Tibial nerve (tissue), 4 donors: ENCODE measurements at regions not wholly inside any gene's neighbourhood (a gene's known extent, or its start where the extent isn't known, plus 50 kb on each side); places are given as distances from the start of the nearest gene placed in this dataset.

Experiments used
- DNase-seq, 2 donors: peaks; one replicate each; pipeline ENCODE4 v3.0.0-alpha.2; 2019; ENCODE audit warnings: low spot score in 2 of 2
- H3K27ac ChIP-seq, 4 donors: fragments of 200-600 bp; sonication (generic) in 3 of 4; one replicate each; pipeline ENCODE4 v1.5.1; 2017 to 2019; ENCODE audit warnings: mild to moderate bottlenecking in 1 of 4
- H3K27me3 ChIP-seq, 2 donors: fragments of 200-600 bp; sonication (generic) in 1 of 2; one replicate each; pipeline versions ENCODE4 v1.5.1 to v1.6.0; 2017 to 2019
- H3K36me3 ChIP-seq, 3 donors: fragments of 200-600 bp; sonication (generic); one replicate each; pipeline ENCODE4 v1.5.1; 2018 to 2019
- H3K4me1 ChIP-seq, 4 donors: fragments of 200-600 bp; sonication (generic) in 3 of 4; one replicate each; pipeline ENCODE4 v1.5.1; 2017 to 2019
- H3K4me3 ChIP-seq, 4 donors: fragments of 200-600 bp; sonication (generic) in 3 of 4; one replicate each; pipeline ENCODE4 v1.5.1; 2017 to 2019; ENCODE audit warnings: mild to moderate bottlenecking in 1 of 4, moderate library complexity in 1 of 4
- H3K9me3 ChIP-seq, 4 donors: fragments of 200-600 bp; sonication (generic) in 3 of 4; one replicate each; pipeline ENCODE4 v1.5.1; 2017 to 2019
- EP300 ChIP-seq, 2 donors: sonication (generic); formaldehyde crosslinking; IDR thresholded peaks; one replicate each; pipeline ENCODE4 v1.6.1; 2017; ENCODE audit warnings: antibody characterized with exemption in 2 of 2, mild to moderate bottlenecking in 1 of 2
- POLR2A ChIP-seq, 2 donors: fragments of 450-650 bp; IDR thresholded peaks; one replicate each; pipeline ENCODE4 v1.6.1; 2017; ENCODE audit warnings: antibody characterized with exemption in 2 of 2, mild to moderate bottlenecking in 2 of 2, moderate library complexity in 2 of 2
- WGBS, 2 donors: methylation state at CpG; one replicate each; pipeline ENCODE4 v1.1.5; 2018; 5-methylcytosine and 5-hydroxymethylcytosine counted together
- TF ChIP-seq, protein P1 (sequence below), 5 experiments: fragments of 200-600 bp in 3 of 5; fragments of 450-650 bp in 2 of 5; sonication (generic) in 3 of 5; IDR thresholded peaks; one replicate each; pipeline ENCODE4 v1.5.1; 2016 to 2019; ENCODE audit warnings: antibody characterized with exemption in 5 of 5, mild to moderate bottlenecking in 3 of 5, moderate library complexity in 2 of 5

DNA sequence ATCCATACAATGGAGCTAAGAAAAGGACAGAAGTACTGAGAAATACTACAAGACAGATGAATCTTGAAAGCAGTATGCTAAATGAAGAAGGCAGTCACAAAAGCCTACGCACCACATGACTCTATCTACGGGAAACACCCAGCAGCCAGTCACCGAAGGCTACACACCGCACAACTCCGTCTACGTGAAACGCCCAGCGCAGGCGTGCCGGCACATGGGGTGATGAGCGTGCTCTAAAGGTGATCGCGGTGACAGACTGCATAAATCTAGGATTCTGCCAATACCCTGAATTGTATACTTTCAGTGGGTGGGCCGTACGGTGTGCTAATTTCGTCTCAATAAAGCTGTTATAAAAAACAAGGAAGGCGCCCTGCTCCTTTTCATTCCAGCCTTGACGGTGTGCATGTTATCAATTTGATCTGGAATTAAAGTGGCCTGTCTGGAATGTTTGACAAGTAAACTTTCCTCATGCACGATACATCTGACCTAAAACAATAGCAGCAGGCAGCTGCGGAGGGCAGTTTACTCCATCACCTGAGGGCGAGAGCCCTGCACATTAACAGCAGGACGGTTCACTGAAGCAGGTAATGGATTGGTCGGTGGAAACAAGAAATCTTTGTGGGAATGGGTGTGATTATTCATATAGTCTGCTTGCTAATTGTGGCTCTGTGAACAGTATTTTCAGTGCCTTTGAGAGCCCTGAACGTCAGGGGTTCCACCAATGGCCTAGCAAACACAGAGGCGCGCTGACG is 86.2 kb upstream of the SALL3 start:
- Histone ChIP-seq H3K9me3 (peaks cover 0 to 43% (median 7%) of the 10 kb centered on the region in 4 donors), H3K27me3 (no peaks in the 10 kb centered on the region), H3K27ac (no peak overlapping the region), H3K4me1 (no peaks in the 10 kb centered on the region), H3K4me3 (no peak overlapping the region), H3K36me3 (no peaks in the 10 kb centered on the region)
- no peak for DNase-seq
- TF ChIP-seq EP300 (IDR thresholded peaks at IDR 0.05) (no peak), POLR2A (IDR thresholded peaks at IDR 0.05) (no peak)
- TF ChIP-seq, protein P1, sequence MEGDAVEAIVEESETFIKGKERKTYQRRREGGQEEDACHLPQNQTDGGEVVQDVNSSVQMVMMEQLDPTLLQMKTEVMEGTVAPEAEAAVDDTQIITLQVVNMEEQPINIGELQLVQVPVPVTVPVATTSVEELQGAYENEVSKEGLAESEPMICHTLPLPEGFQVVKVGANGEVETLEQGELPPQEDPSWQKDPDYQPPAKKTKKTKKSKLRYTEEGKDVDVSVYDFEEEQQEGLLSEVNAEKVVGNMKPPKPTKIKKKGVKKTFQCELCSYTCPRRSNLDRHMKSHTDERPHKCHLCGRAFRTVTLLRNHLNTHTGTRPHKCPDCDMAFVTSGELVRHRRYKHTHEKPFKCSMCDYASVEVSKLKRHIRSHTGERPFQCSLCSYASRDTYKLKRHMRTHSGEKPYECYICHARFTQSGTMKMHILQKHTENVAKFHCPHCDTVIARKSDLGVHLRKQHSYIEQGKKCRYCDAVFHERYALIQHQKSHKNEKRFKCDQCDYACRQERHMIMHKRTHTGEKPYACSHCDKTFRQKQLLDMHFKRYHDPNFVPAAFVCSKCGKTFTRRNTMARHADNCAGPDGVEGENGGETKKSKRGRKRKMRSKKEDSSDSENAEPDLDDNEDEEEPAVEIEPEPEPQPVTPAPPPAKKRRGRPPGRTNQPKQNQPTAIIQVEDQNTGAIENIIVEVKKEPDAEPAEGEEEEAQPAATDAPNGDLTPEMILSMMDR (IDR thresholded peaks at IDR 0.05), result no peak
- WGBS, 2 donors, result 80 to 83% methylated on average over 27 of the region's 27 CpGs

DNA sequence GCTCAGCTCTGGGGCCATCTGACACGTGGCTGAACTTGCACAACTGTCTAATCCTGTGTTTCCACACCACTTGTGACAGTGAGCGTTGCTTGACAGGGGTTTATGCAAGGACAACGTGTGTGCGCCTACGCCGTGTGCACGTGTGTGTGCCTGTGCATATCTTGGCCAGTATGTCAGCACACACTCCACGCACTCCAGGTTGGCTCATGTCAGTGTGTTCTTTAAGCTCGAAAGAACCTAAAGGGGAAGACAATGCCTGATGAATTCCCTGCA is 85.6 kb upstream of the SALL3 start:
- Histone ChIP-seq H3K27ac (no peak overlapping the region), H3K9me3 (peaks cover 0 to 43% (median 3%) of the 10 kb centered on the region in 4 donors), H3K36me3 (no peaks in the 10 kb centered on the region), H3K4me1 (no peaks in the 10 kb centered on the region), H3K4me3 (no peak overlapping the region), H3K27me3 (no peaks in the 10 kb centered on the region)
- no peak for DNase-seq
- 83 to 86% methylated on average over 9 of the region's 9 CpGs for WGBS, 2 donors
- TF ChIP-seq POLR2A (IDR thresholded peaks at IDR 0.05) (no peak), EP300 (IDR thresholded peaks at IDR 0.05) (no peak)
- TF ChIP-seq, protein P1 (IDR thresholded peaks at IDR 0.05), result no peak

DNA sequence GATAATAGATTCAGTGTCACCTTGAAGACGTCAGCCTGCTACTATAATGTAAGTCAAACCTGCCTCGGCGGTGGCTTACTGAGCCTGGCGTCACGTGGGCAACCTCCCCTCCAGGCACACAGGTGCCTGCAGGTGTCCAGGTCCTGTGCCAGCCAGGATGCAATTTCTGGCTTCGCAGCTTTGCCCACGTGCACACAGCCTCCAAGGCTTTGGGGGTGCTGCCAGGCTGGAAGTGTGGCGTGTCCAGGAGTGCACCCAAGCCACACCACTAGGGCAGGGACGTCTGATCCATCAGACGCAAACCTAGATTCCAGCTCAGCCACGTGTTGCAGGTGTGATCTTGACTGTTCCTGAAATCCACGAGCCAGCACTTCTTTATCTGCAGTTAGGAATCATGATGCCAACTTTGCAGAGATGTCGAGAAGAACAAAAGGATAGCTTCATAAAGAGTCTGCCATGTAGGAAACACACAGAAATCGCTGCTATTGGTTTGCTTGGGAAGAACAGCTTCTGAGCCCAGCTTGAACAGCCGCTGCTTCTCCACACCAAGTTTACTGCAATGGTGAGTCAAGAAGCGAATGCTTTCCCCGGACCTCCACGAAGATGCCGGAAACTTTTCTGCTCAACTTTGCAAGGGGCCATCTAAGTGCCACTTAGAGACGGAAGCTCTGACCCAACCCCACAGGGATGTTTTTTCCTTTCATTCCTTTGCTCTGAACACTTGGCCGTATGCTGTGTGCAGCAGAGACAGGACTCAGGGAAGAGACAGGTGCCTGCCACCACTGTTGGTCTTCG is 84.2 kb upstream of the SALL3 start:
- no peak overlapping the region for H3K27ac ChIP-seq
- no peaks in the 10 kb centered on the region for H3K4me1 ChIP-seq
- no peak for DNase-seq
- 82 to 88% methylated on average over 22 of the region's 22 CpGs for WGBS, 2 donors
- no peak overlapping the region for H3K4me3 ChIP-seq
- H3K27me3 ChIP-seq, result no peaks in the 10 kb centered on the region
- peaks cover 0 to 36% (median 0%) of the 10 kb centered on the region in 4 donors for H3K9me3 ChIP-seq
- no peaks in the 10 kb centered on the region for H3K36me3 ChIP-seq
- TF ChIP-seq, protein P1 (IDR thresholded peaks at IDR 0.05), result no peak
- TF ChIP-seq EP300 (IDR thresholded peaks at IDR 0.05) (no peak), POLR2A (IDR thresholded peaks at IDR 0.05) (no peak)

DNA sequence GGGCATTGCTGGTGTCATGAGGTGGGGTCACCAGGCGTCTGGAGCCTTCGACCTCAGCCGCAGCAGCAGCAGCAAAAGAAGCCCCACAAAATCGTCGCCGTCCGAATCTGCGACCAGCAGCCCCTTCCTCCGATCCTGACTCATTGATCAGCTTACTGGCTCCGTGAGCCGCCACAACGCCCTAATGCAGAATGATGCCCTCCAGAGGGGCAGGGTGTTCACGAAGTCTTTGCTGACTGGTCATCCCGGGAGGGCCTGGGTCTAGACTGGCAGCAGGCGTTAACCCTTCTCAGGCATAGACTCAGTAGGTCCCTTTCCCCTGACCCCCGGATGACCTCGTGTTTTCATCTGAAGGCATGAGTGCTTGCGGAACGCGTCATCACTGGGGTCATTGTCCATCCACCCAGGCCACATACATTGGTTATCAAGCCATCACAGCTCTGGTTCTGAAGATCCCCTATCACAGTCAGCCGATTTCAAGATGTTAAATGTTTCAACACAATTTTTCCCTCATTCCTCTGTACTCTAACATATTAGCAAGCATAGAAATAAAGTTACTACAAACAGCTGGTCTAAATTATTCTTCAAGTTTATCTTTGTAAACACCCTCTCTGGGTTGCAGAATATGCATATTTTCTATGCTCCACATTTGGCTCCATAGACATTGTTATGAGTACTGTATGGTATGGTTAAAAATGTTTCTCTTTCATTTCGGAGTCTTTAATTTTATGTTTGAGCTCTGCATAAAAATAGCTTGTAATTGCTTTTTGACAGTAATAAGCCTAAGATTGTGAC is 83.3 kb upstream of the SALL3 start:
- H3K4me1 ChIP-seq, result no peaks in the 10 kb centered on the region
- no peak for DNase-seq
- peaks cover 0 to 34% (median 0%) of the 10 kb centered on the region in 4 donors for H3K9me3 ChIP-seq
- WGBS, 2 donors, result 82 to 85% methylated on average over 22 of the region's 22 CpGs
- H3K27ac ChIP-seq, result no peak overlapping the region
- H3K36me3 ChIP-seq, result no peaks in the 10 kb centered on the region
- TF ChIP-seq, protein P1 (IDR thresholded peaks at IDR 0.05), result no peak
- no peak for TF ChIP-seq POLR2A (IDR thresholded peaks at IDR 0.05)
- no peak for TF ChIP-seq EP300 (IDR thresholded peaks at IDR 0.05)
- H3K27me3 ChIP-seq, result no peaks in the 10 kb centered on the region
- no peak overlapping the region for H3K4me3 ChIP-seq
